K562 (cell line): ENCODE measurements at regions not wholly inside any gene's neighbourhood (a gene's known extent, or its start where the extent isn't known, plus 50 kb on each side); places are given as distances from the start of the nearest gene placed in this dataset.

Experiments used
- ATAC-seq: fragments of 200-7000 bp; cut with Tn5 transposase; 3 replicates; pipeline ENCODE4 v1.9.1; 2020; ENCODE audit warnings: moderate library complexity
- BruUV-seq: library from RNA; stranded (reverse); fragments of 400-500 nt; replicated peaks from 2 replicates; lab custom pipeline; 2021; lab: Mats Ljungman, UMichigan
- CTCF ChIA-PET: fragments of 300-600 bp; formaldehyde crosslinking; extraction: SDS; loops from one replicate; lab custom pipeline; 2021; ENCODE audit warnings: low intra/inter-chr PET ratio; lab: Yijun Ruan, JAX
- POLR2A ChIA-PET: fragments of 300-600, 350-650 bp; sonication (Branson Sonifier 250); formaldehyde crosslinking; extraction: SDS; loops from one replicate; lab custom pipeline; 2021; ENCODE audit warnings: antibody characterized with exemption, inconsistent platforms; lab: Yijun Ruan, JAX
- DNase-seq, 4 experiments: peaks; one replicate each; pipeline versions ENCODE4 v3.0.0 to v3.0.0-alpha.2; 2011 to 2018; ENCODE audit warnings: low spot score in 3 of 4, mixed read lengths in 3 of 4; ENCODE audit errors: extremely low read depth in 1 of 4
- FAIRE-seq: peaks from 2 replicates; lab custom pipeline; 2011; peaks lifted over from hg19 to GRCh38; lab: Jason Lieb, UNC
- H2AFZ ChIP-seq: 2 replicates; pipeline ENCODE4 v1.6.0; 2011; ENCODE audit warnings: low read depth, low read length, control low read depth, inconsistent platforms
- H3K27ac ChIP-seq: fragments of 200-600 bp; 3 replicates; pipeline ENCODE4 v1.8.0; 2011; ENCODE audit warnings: low read depth, mild to moderate bottlenecking, control low read depth, inconsistent platforms, low read length, moderate library complexity, mixed read lengths; ENCODE audit errors: extremely low read depth
- H3K27me3 ChIP-seq, 2 experiments: fragments of 300-600 bp in 1 of 2; 2 replicates in 1 of 2; 3 replicates in 1 of 2; pipeline versions ENCODE4 v1.6.0 to v1.8.0; 2011; ENCODE audit warnings: inconsistent platforms in 2 of 2, low read length in 2 of 2, mild to moderate bottlenecking in 1 of 2, mixed read lengths in 1 of 2, moderate library complexity in 1 of 2; ENCODE audit not compliant: control insufficient read depth in 2 of 2, insufficient read depth in 2 of 2
- H3K36me3 ChIP-seq: fragments of 300-600 bp; 3 replicates; pipeline ENCODE4 v1.8.0; 2011; ENCODE audit warnings: mild to moderate bottlenecking, low read length, inconsistent platforms; ENCODE audit not compliant: control insufficient read depth, insufficient read depth
- H3K4me1 ChIP-seq, 2 experiments: fragments of 200-600 bp in 1 of 2; replicated peaks in 1 of 2; 2 replicates in 1 of 2; 3 replicates in 1 of 2; pipeline versions ENCODE4 v1.5.1 to v1.8.0; 2011; ENCODE audit warnings: inconsistent platforms in 2 of 2, low read length in 2 of 2, mild to moderate bottlenecking in 1 of 2, mixed read lengths in 1 of 2, moderate library complexity in 1 of 2; ENCODE audit not compliant: control insufficient read depth in 2 of 2, insufficient read depth in 2 of 2
- H3K4me2 ChIP-seq: 2 replicates; pipeline ENCODE4 v1.6.1; 2011; ENCODE audit warnings: low read length, control low read depth, inconsistent platforms, mixed read lengths; ENCODE audit not compliant: insufficient read depth
- H3K4me3 ChIP-seq: fragments of 200-600 bp; sonication (generic), shearing (Covaris generic); 2 replicates; pipeline ENCODE4 v1.5.1; 2016; ENCODE audit warnings: control low read depth, inconsistent platforms
- H3K79me2 ChIP-seq: fragments of 200-600 bp; 3 replicates; pipeline ENCODE4 v1.8.0; 2011; ENCODE audit warnings: low read length, inconsistent platforms; ENCODE audit not compliant: control insufficient read depth, insufficient read depth
- H3K9ac ChIP-seq, 2 experiments: 2 replicates each; pipeline versions ENCODE4 v1.6.0 to v1.6.1; 2011; ENCODE audit warnings: low read depth in 2 of 2, low read length in 2 of 2, control low read depth in 1 of 2, inconsistent platforms in 1 of 2, mild to moderate bottlenecking in 1 of 2, mixed read lengths in 1 of 2; ENCODE audit not compliant: insufficient read depth in 1 of 2
- H3K9me1 ChIP-seq: one replicate; pipeline ENCODE4 v1.6.0; 2011; ENCODE audit warnings: inconsistent platforms, mild to moderate bottlenecking, low read length, moderate library complexity; ENCODE audit not compliant: control insufficient read depth, insufficient read depth
- H3K9me3 ChIP-seq: replicated peaks from 2 replicates; pipeline ENCODE4 v1.5.1; 2011; ENCODE audit warnings: low read depth, low read length, inconsistent platforms; ENCODE audit not compliant: control insufficient read depth, insufficient read depth
- H4K20me1 ChIP-seq: replicated peaks from 2 replicates; pipeline ENCODE4 v1.6.1; 2011; ENCODE audit warnings: low read length, inconsistent platforms, mixed read lengths; ENCODE audit not compliant: control insufficient read depth, insufficient read depth
- ASH1L ChIP-seq: fragments of 450-650 bp; IDR thresholded peaks from 2 replicates; pipeline ENCODE4 v1.6.1; 2018; ENCODE audit warnings: borderline replicate concordance, mild to moderate bottlenecking, low read depth; ENCODE audit not compliant: partially characterized antibody
- CEBPG ChIP-seq, 3 experiments: fragments of 200-800 bp in 1 of 3; sonication (Bioruptor generic) in 1 of 3; sonication (generic) in 1 of 3; formaldehyde crosslinking in 1 of 3; IDR thresholded peaks in 2 of 3; conservative IDR thresholded peaks in 1 of 3; 2 replicates each; pipeline versions ENCODE4 v1.6.1 to v1.8.0; 2016 to 2022; ENCODE audit warnings: missing compliant biosample characterization in 2 of 3, missing genetic modification characterization in 2 of 3, mild to moderate bottlenecking in 1 of 3, missing genetic modification reagents in 1 of 3
- NKRF ChIP-seq: fragments of 450-650 bp; IDR thresholded peaks from 2 replicates; pipeline ENCODE4 v1.6.1; 2016; ENCODE audit warnings: borderline replicate concordance
- OTX1 ChIP-seq: fragments of 450-650 bp; formaldehyde crosslinking; IDR thresholded peaks from 2 replicates; pipeline ENCODE4 v1.4.0; 2022; ENCODE audit warnings: mild to moderate bottlenecking
- STAT5B ChIP-seq: fragments of 250-450 bp; sonication (Bioruptor Pico); IDR thresholded peaks from 2 replicates; pipeline ENCODE4 v1.8.0; 2021; ENCODE audit warnings: mild to moderate bottlenecking, inconsistent platforms
- XRCC5 ChIP-seq: fragments of 200-400 bp; formaldehyde crosslinking; IDR thresholded peaks from 2 replicates; pipeline ENCODE4 v1.6.1; 2017; ENCODE audit warnings: low read depth, mild to moderate bottlenecking, low read length
- ZKSCAN3 ChIP-seq: fragments of 250-450 bp; sonication (Bioruptor Pico); IDR thresholded peaks from 2 replicates; pipeline ENCODE4 v1.4.0; 2020
- ZNF431 ChIP-seq: sonication (generic); formaldehyde crosslinking; IDR thresholded peaks from 2 replicates; pipeline ENCODE4 v1.8.0; 2022; ENCODE audit warnings: mild to moderate bottlenecking, missing genetic modification reagents
- WGBS: fragments of 100-300 bp; shearing (Covaris generic); methylation state at CpG from one replicate; pipeline ENCODE4 v1.1.6; 2016; ENCODE audit warnings: low coverage, mixed read lengths; ENCODE audit not compliant: insufficient coverage; ENCODE audit errors: missing lambda C conversion rate; 5-methylcytosine and 5-hydroxymethylcytosine counted together
- in situ Hi-C: fragments of 300-500 bp; cut with MboI; formaldehyde crosslinking; loops from 4 replicates; pipeline ENCODE4 v1.15.0; 2018; ENCODE audit warnings: inconsistent platforms, mixed read lengths
- intact Hi-C: fragments of 100-400 bp; cut with micrococcal nuclease; formaldehyde crosslinking; loops from 2 replicates; pipeline ENCODE4 v1.14.2; 2022

- WGBS, result 0% methylated on average over 2 of the region's 11 CpGs
Measured at GRCh38 chr18:43589611-43590151, 312.4 kb upstream of the SYT4 start.

More at GRCh38 chr18:43589611-43590151, 312.4 kb upstream of the SYT4 start:
- no peaks in the 10 kb centered on the region for H3K79me2 ChIP-seq
- FAIRE-seq (no peak), DNase-seq (no peak), ATAC-seq (no peak)
- no TSS peak for BruUV-seq
- H3K4me2 ChIP-seq, result no peak overlapping the region
- ChIA-PET POLR2A (interaction anchor here (0.6 kb wide), 1 partner anchor 467 kb away, joined by 3 read pairs; no protein-coding TSS in a partner anchor), CTCF (no interaction called here)
- no peaks in the 10 kb centered on the region for H3K9me3 ChIP-seq
- no peaks in the 10 kb centered on the region for H3K27me3 ChIP-seq
- H3K9me1 ChIP-seq, result no peaks in the 10 kb centered on the region
- in situ Hi-C loops, result no loop called here
- H3K36me3 ChIP-seq, result no peaks in the 10 kb centered on the region
- H3K4me3 ChIP-seq, result no peak overlapping the region
- no peak overlapping the region for H3K9ac ChIP-seq
- no peaks in the 10 kb centered on the region for H3K4me1 ChIP-seq
- H4K20me1 ChIP-seq, result no peaks in the 10 kb centered on the region
- TF ChIP-seq OTX1, result no peak
- TF ChIP-seq NKRF, result no peak
- TF ChIP-seq XRCC5, result no peak
- TF ChIP-seq CEBPG (CRISPR knock-in tag; IDR thresholded peaks at IDR 0.05), result no peak
- TF ChIP-seq CEBPG (tag; conservative IDR thresholded peaks at IDR 0.05 in 1 of 2, IDR thresholded peaks at IDR 0.05 in 1 of 2), result no peak
- TF ChIP-seq ZNF431 (CRISPR knock-in tag), result no peak
- no peak for TF ChIP-seq ZKSCAN3 (CRISPR knock-in tag)
- TF ChIP-seq ASH1L, result no peak
- TF ChIP-seq STAT5B (CRISPR knock-in tag), result no peak
- intact Hi-C loops, result no loop called here
- no peak overlapping the region for H3K27ac ChIP-seq
- H2AFZ ChIP-seq, result no peak overlapping the region
